Endodermal cell (in vitro differentiated cells): ENCODE measurements at regions not wholly inside any gene's neighbourhood (a gene's known extent, or its start where the extent isn't known, plus 50 kb on each side); places are given as distances from the start of the nearest gene placed in this dataset.
A peak's percentile ranks its signal among the peaks of the same experiment; 100 is the strongest.

Source experiments
- DNase-seq: peaks from one replicate; pipeline ENCODE4 v3.0.0-alpha.2; 2017
- H3K27ac ChIP-seq: 2 replicates; pipeline ENCODE4 v1.5.1; 2013; ENCODE audit warnings: mild to moderate bottlenecking, low read depth, low read length, moderate library complexity
- H3K27me3 ChIP-seq: 2 replicates; pipeline ENCODE4 v1.6.1; 2013; ENCODE audit warnings: mild to moderate bottlenecking, low read length, moderate library complexity; ENCODE audit not compliant: insufficient read depth, control insufficient read depth, poor library complexity, severe bottlenecking
- H3K36me3 ChIP-seq: 2 replicates; pipeline ENCODE4 v1.7.0; 2013; ENCODE audit warnings: mild to moderate bottlenecking, low read length, moderate library complexity; ENCODE audit not compliant: control insufficient read depth, insufficient read depth
- H3K4me1 ChIP-seq: one replicate; pipeline ENCODE4 v1.7.0; 2013; ENCODE audit warnings: low read length; ENCODE audit not compliant: control insufficient read depth, insufficient read depth
- H3K4me3 ChIP-seq: 2 replicates; pipeline ENCODE4 v1.5.1; 2013; ENCODE audit warnings: mild to moderate bottlenecking, low read length, moderate library complexity
- H3K9ac ChIP-seq: 2 replicates; pipeline ENCODE4 v1.6.1; 2013; ENCODE audit warnings: mild to moderate bottlenecking, low read length, moderate library complexity; ENCODE audit not compliant: poor library complexity, severe bottlenecking; ENCODE audit errors: extremely low read depth
- H3K9me3 ChIP-seq: 2 replicates; pipeline ENCODE4 v1.6.1; 2013; ENCODE audit warnings: mild to moderate bottlenecking, low read length, moderate library complexity; ENCODE audit not compliant: control insufficient read depth
- H3K27ac Mint-ChIP-seq: 2 replicates; pipeline ENCODE4 v1.8.0; 2020; ENCODE audit warnings: mixed read lengths
- H3K27me3 Mint-ChIP-seq: 2 replicates; pipeline ENCODE4 v1.8.0; 2021; ENCODE audit warnings: mild to moderate bottlenecking, mixed read lengths; ENCODE audit not compliant: insufficient read depth
- H3K36me3 Mint-ChIP-seq: 2 replicates; pipeline ENCODE4 v1.8.0; 2020; ENCODE audit warnings: low read depth, mixed read lengths
- H3K4me1 Mint-ChIP-seq: 2 replicates; pipeline ENCODE4 v1.8.0; 2020; ENCODE audit warnings: mixed read lengths
- H3K4me3 Mint-ChIP-seq: 2 replicates; pipeline ENCODE4 v1.8.0; 2020; ENCODE audit warnings: mild to moderate bottlenecking, moderate library complexity, mixed read lengths
- H3K9me3 Mint-ChIP-seq: 2 replicates; pipeline ENCODE4 v1.8.0; 2020; ENCODE audit warnings: mild to moderate bottlenecking, mixed read lengths
- WGBS, 2 experiments: methylation state at CpG; one replicate each; pipeline versions ENCODE4 v1.1.5 to v1.1.7; 2013; ENCODE audit warnings: missing lambda C conversion rate in 2 of 2, mixed read lengths in 1 of 2; ENCODE audit not compliant: insufficient coverage in 1 of 2, insufficient read length in 1 of 2; 5-methylcytosine and 5-hydroxymethylcytosine counted together
- TF ChIP-seq, protein P1 (sequence below): fragments of 200-600 bp; sonication (generic); conservative IDR thresholded peaks from 2 replicates; pipeline ENCODE4 v1.5.0; 2021; ENCODE audit warnings: antibody characterized with exemption, mild to moderate bottlenecking

DNA sequence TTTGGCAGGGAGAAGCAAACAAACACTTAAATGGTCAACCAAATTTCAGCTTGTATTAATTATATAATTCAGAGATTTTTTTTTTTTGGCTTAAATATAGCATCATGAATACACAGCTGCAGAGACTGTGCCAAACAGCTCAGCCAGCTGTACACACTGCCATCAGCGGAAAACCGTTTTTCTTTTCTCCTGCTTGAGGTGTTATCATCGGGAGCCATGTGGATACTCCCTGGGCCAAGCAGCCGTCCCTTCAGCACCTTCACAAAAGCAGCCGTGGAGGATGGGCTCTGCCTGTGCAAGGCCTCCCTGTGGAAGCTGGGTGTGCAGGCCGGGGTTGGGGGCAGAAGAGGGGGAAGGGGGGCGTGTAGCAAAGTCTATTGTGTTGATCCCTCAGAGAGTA is 85.0 kb downstream of the NUF2 start:
- TF ChIP-seq, protein P1, sequence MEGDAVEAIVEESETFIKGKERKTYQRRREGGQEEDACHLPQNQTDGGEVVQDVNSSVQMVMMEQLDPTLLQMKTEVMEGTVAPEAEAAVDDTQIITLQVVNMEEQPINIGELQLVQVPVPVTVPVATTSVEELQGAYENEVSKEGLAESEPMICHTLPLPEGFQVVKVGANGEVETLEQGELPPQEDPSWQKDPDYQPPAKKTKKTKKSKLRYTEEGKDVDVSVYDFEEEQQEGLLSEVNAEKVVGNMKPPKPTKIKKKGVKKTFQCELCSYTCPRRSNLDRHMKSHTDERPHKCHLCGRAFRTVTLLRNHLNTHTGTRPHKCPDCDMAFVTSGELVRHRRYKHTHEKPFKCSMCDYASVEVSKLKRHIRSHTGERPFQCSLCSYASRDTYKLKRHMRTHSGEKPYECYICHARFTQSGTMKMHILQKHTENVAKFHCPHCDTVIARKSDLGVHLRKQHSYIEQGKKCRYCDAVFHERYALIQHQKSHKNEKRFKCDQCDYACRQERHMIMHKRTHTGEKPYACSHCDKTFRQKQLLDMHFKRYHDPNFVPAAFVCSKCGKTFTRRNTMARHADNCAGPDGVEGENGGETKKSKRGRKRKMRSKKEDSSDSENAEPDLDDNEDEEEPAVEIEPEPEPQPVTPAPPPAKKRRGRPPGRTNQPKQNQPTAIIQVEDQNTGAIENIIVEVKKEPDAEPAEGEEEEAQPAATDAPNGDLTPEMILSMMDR: no peak
- Histone ChIP-seq H3K9me3 (no peaks in the 10 kb centered on the region), H3K9ac (no peak overlapping the region), H3K4me3 (no peak overlapping the region), H3K27ac (no peak overlapping the region), H3K4me1 (no peaks in the 10 kb centered on the region), H3K27me3 (no peaks in the 10 kb centered on the region), H3K36me3 (no peaks in the 10 kb centered on the region)
- DNase-seq: no peak
- Mint-ChIP-seq H3K27ac (no peak overlapping the region), H3K9me3 (no peaks in the 10 kb centered on the region), H3K27me3 (peaks cover 8% of the 10 kb centered on the region), H3K4me1 (peaks cover 20% of the 10 kb centered on the region), H3K4me3 (no peak overlapping the region), H3K36me3 (no peaks in the 10 kb centered on the region)
- 93 to 100% methylated on average over 2 to 7 of the region's 7 CpGs for WGBS, 2 experiments

DNA sequence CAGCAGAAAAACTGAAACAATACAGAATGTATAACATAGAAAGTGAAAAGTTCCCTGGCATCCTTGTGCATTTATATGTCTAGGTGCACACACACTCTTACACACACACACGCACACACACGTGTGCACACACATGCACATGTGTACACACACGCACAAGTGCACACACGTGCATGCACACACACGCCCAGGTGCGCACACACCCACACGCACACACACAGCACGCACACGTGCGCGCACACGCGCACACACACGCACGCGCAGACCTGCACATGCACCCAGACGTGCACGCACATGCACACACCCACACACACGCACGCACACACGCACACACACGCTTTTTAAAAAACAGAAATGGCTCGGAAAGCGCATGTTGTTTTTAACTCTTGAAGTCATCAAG is 86.5 kb downstream of the NUF2 start:
- no peaks in the 10 kb centered on the region for H3K4me1 ChIP-seq
- TF ChIP-seq, protein P1: no peak
- H3K9ac ChIP-seq: no peak overlapping the region
- H3K27me3 ChIP-seq: no peaks in the 10 kb centered on the region
- no peak overlapping the region for H3K4me3 Mint-ChIP-seq
- no peak overlapping the region for H3K27ac Mint-ChIP-seq
- WGBS, 2 experiments: 95 to 97% methylated on average over 19 to 24 of the region's 24 CpGs
- H3K9me3 ChIP-seq: no peaks in the 10 kb centered on the region
- no peak overlapping the region for H3K4me3 ChIP-seq
- peaks cover 8% of the 10 kb centered on the region for H3K27me3 Mint-ChIP-seq
- DNase-seq: no peak
- no peaks in the 10 kb centered on the region for H3K36me3 Mint-ChIP-seq
- peaks cover 20% of the 10 kb centered on the region for H3K4me1 Mint-ChIP-seq
- H3K27ac ChIP-seq: no peak overlapping the region
- no peaks in the 10 kb centered on the region for H3K9me3 Mint-ChIP-seq
- no peaks in the 10 kb centered on the region for H3K36me3 ChIP-seq

DNA sequence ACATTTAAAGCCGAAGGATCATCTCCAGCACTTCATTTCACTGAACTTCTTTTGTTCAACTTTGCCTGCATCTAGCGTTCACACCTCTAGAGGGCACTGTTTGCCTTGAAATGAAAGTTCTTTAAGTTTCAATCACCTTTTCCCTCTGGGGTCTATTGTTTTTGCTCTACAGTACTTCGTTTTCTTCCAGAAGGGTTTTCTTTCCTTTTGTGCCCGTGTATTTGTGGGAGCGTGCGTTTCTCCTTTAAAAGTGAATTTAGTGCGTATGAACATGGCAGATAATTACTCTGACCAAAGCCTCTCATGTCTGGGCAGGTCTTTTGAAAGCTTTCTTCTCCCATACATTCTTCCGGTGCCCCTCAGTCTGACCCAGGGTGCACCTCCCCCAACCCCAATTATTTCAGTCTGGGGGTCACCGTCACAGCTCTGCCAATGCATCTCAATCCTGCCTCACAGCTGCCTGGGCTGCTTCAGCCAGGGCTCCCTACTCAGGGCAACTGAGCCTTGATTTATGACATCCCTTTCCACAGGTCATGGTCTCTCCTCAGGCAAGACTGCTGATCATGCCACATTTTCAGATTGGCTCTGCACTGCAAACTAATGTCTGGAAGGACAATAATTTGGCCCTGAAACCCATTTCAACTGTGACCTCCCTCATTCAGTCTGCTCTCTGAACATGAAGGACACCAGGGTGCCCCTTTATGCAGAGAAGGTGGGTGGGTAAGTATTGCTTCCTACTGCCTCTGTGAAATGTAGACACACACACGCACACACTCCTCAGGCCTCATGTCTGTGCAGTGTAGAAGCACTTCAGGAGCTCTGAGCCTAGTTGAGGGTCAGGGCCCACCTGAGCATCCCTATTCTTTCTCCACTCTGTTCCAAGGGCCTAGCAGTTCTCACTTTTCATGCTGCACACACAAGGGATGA is 88.6 kb downstream of the NUF2 start:
- TF ChIP-seq, protein P1: peak; percentile 92
- no peak overlapping the region for H3K4me3 Mint-ChIP-seq
- Histone ChIP-seq H3K9me3 (no peaks in the 10 kb centered on the region), H3K27me3 (no peaks in the 10 kb centered on the region), H3K9ac (no peak overlapping the region), H3K36me3 (no peaks in the 10 kb centered on the region), H3K4me3 (no peak overlapping the region), H3K4me1 (no peaks in the 10 kb centered on the region), H3K27ac (peak overlapping the region; percentile 64)
- H3K27me3 Mint-ChIP-seq: peaks cover 8% of the 10 kb centered on the region
- H3K27ac Mint-ChIP-seq: no peak overlapping the region
- peaks cover 13% of the 10 kb centered on the region for H3K4me1 Mint-ChIP-seq
- no peaks in the 10 kb centered on the region for H3K36me3 Mint-ChIP-seq
- peak; percentile 90 for DNase-seq
- 31 to 47% methylated on average over 5 to 10 of the region's 10 CpGs for WGBS, 2 experiments
- H3K9me3 Mint-ChIP-seq: no peaks in the 10 kb centered on the region
